Stomach (tissue), 4 donors: ENCODE measurements at regions not wholly inside any gene's neighbourhood (a gene's known extent, or its start where the extent isn't known, plus 50 kb on each side); places are given as distances from the start of the nearest gene placed in this dataset.

Experiments used
- CTCF ChIP-seq, 7 experiments: fragments of 450-650 bp in 4 of 7; fragments of 200-600 bp in 3 of 7; sonication (generic) in 3 of 7; IDR thresholded peaks; one replicate each; pipeline ENCODE4 v1.5.1; 2016 to 2019; ENCODE audit warnings: antibody characterized with exemption in 7 of 7, control low read depth in 2 of 7, mild to moderate bottlenecking in 1 of 7
- EP300 ChIP-seq: sonication (generic); formaldehyde crosslinking; IDR thresholded peaks from one replicate; pipeline ENCODE4 v1.6.1; 2017; ENCODE audit warnings: antibody characterized with exemption
- POLR2A ChIP-seq, 4 donors: fragments of 450-650 bp; IDR thresholded peaks; one replicate each; pipeline ENCODE4 v1.6.1; 2016; ENCODE audit warnings: antibody characterized with exemption in 4 of 4, control low read depth in 2 of 4, mild to moderate bottlenecking in 1 of 4, moderate library complexity in 1 of 4
- POLR2AphosphoS5 ChIP-seq, 3 donors: sonication (generic); formaldehyde crosslinking; IDR thresholded peaks; one replicate each; pipeline ENCODE4 v1.6.1; 2016; ENCODE audit warnings: antibody characterized with exemption in 3 of 3

GRCh38 chr21:35319684-35320283 lies 270.7 kb upstream of the RUNX1 start:
- TF ChIP-seq POLR2A (IDR thresholded peaks at IDR 0.05) (no peak), CTCF (IDR thresholded peaks at IDR 0.05) (no peak), EP300 (no peak), POLR2AphosphoS5 (IDR thresholded peaks at IDR 0.05) (no peak)
